ENCODE measurements at regions not wholly inside any gene's neighbourhood (a gene's known extent, or its start where the extent isn't known, plus 50 kb on each side); places are given as distances from the start of the nearest gene placed in this dataset.
"Not testable (repeated sequence)": the region's sequence is repeated elsewhere in the genome, so short reads cannot be mapped to it uniquely, and the experiment has no call there.

DNA sequence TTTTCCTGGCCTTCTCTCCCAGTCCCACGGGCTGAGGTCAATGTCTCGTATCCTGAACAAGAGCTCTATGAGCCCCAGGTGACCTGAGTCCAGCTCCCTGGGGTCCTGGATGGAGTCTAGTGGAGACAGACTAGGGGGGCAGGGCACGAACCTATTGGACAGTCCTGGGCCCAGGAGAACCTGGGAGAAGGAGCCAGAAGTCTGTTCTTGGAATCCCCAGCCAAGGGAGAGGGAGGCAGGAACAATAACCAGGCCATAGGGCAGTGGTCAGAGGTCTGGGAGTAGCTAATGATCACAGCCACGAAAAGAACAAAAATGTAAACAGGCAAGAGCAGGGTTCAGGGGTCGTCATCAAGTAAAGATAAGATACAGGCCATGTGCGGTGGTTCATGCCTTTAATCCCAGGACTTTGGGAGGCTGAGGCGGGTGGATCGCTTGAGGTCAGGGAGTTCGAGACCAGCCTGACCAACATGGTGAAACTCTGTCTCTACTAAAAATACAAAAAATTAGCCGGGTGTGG, 60.8 kb downstream of the COPRS start:
- peaks cover 6% of the 10 kb centered on the region for H3K4me1 ChIP-seq (ENCODE audit: control insufficient read depth, insufficient read depth, low read length)
- peaks cover 9% of the 10 kb centered on the region for H3K27me3 ChIP-seq (replicated peaks; ENCODE audit: control insufficient read depth, insufficient read depth, low read length)
- no peak for DNase-seq (ENCODE audit: low read depth)
- no peaks in the 10 kb centered on the region for H3K36me3 ChIP-seq (ENCODE audit: control insufficient read depth, insufficient read depth, low read length, severe bottlenecking)
- no peaks in the 10 kb centered on the region for H3K9me3 ChIP-seq (ENCODE audit: control insufficient read depth, low read length)
- no peak overlapping the region for H3K9ac ChIP-seq (ENCODE audit: low read length)
- H3K4me3 ChIP-seq (ENCODE audit: low read length) = peak overlapping the region; percentile 16

- not testable (repeated sequence) for H3K9ac ChIP-seq (ENCODE audit: low read length); H3K9me3 ChIP-seq (ENCODE audit: control insufficient read depth, low read length)
- H3K27me3 ChIP-seq (replicated peaks; ENCODE audit: control insufficient read depth, insufficient read depth, low read length) = peaks cover 11% of the 10 kb centered on the region
Observed at GRCh38 chr17:31795941-31796340, 63.1 kb downstream of the COPRS start.

GRCh38 chr17:31794111-31794510, 64.9 kb downstream of the COPRS start:
- no peaks in the 10 kb centered on the region for H3K9me3 ChIP-seq (ENCODE audit: control insufficient read depth, low read length)
- H3K9ac ChIP-seq (ENCODE audit: low read length) = no peak overlapping the region
- peaks cover 11% of the 10 kb centered on the region for H3K27me3 ChIP-seq (replicated peaks; ENCODE audit: control insufficient read depth, insufficient read depth, low read length)
- no peaks in the 10 kb centered on the region for H3K36me3 ChIP-seq (ENCODE audit: control insufficient read depth, insufficient read depth, low read length, severe bottlenecking)
- no peak for DNase-seq (ENCODE audit: low read depth)
- peaks cover 6% of the 10 kb centered on the region for H3K4me1 ChIP-seq (ENCODE audit: control insufficient read depth, insufficient read depth, low read length)
- H3K4me3 ChIP-seq (ENCODE audit: low read length) = no peak overlapping the region

More at GRCh38 chr17:31795941-31796340, 63.1 kb downstream of the COPRS start:
- H3K36me3 ChIP-seq (ENCODE audit: control insufficient read depth, insufficient read depth, low read length, severe bottlenecking); H3K4me1 ChIP-seq (ENCODE audit: control insufficient read depth, insufficient read depth, low read length); DNase-seq (ENCODE audit: low read depth); H3K4me3 ChIP-seq (ENCODE audit: low read length): not testable (repeated sequence)

DNA sequence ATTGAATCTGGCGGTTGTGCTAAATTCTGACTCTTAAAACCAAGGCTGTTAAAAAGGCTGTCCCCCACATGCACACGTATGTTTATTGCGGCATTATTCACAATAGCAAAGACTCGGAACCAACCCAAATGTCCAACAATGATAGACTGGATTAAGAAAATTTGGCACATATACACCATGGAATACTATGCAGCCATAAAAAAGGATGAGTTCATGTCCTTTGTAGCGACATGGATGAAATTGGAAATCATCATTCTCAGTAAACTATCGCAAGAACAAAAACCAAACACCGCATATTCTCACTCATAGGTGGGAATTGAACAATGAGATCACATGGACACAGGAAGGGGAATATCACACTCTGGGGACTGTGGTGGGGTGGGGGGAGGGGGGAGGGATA, 65.4 kb downstream of the COPRS start:
- DNase-seq (ENCODE audit: low read depth); H3K4me1 ChIP-seq (ENCODE audit: control insufficient read depth, insufficient read depth, low read length); H3K4me3 ChIP-seq (ENCODE audit: low read length): not testable (repeated sequence)

GRCh38 chr17:31792007-31792585, 66.9 kb downstream of the COPRS start:
- Histone ChIP-seq H3K4me1 (ENCODE audit: control insufficient read depth, insufficient read depth, low read length) (peaks cover 6% of the 10 kb centered on the region), H3K9me3 (ENCODE audit: control insufficient read depth, low read length) (no peaks in the 10 kb centered on the region), H3K27me3 (replicated peaks; ENCODE audit: control insufficient read depth, insufficient read depth, low read length) (peaks cover 11% of the 10 kb centered on the region), H3K9ac (ENCODE audit: low read length) (no peak overlapping the region), H3K4me3 (ENCODE audit: low read length) (no peak overlapping the region), H3K36me3 (ENCODE audit: control insufficient read depth, insufficient read depth, low read length, severe bottlenecking) (no peaks in the 10 kb centered on the region)
- DNase-seq (ENCODE audit: low read depth) = no peak

More for the DNA sequence above, 65.4 kb downstream of the COPRS start:
- H3K9ac ChIP-seq (ENCODE audit: low read length); H3K36me3 ChIP-seq (ENCODE audit: control insufficient read depth, insufficient read depth, low read length, severe bottlenecking); H3K9me3 ChIP-seq (ENCODE audit: control insufficient read depth, low read length): not testable (repeated sequence)
- H3K27me3 ChIP-seq (replicated peaks; ENCODE audit: control insufficient read depth, insufficient read depth, low read length) = peaks cover 11% of the 10 kb centered on the region

GRCh38 chr17:31789707-31790505, 69.1 kb downstream of the COPRS start:
- Histone ChIP-seq H3K4me1 (ENCODE audit: control insufficient read depth, insufficient read depth, low read length) (peaks cover 6% of the 10 kb centered on the region), H3K4me3 (ENCODE audit: low read length) (no peak overlapping the region), H3K36me3 (ENCODE audit: control insufficient read depth, insufficient read depth, low read length, severe bottlenecking) (no peaks in the 10 kb centered on the region), H3K27me3 (replicated peaks; ENCODE audit: control insufficient read depth, insufficient read depth, low read length) (peaks cover 11% of the 10 kb centered on the region), H3K9me3 (ENCODE audit: control insufficient read depth, low read length) (no peaks in the 10 kb centered on the region), H3K9ac (ENCODE audit: low read length) (no peak overlapping the region)
- no peak for DNase-seq (ENCODE audit: low read depth)

DNA sequence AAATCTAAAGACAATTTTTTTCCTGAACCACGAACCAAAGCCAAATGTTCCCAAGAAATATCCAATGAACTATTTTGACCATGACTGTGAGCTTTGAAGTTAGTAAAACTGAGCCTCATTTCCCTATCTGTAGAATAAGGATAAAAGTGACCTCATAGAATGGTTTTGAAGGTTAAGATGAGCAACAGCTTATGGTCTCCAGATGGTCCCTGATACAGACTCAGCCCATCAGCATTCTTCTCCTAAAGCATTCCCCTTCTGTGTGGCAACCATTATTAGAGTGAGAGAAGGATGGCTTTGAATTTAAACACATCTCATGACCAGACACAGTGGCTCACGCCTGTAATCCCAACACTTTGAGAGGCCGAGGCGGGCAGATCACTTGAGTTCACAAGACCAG, 70.1 kb downstream of the COPRS start:
- Histone ChIP-seq H3K9me3 (ENCODE audit: control insufficient read depth, low read length) (no peaks in the 10 kb centered on the region), H3K27me3 (replicated peaks; ENCODE audit: control insufficient read depth, insufficient read depth, low read length) (peaks cover 11% of the 10 kb centered on the region), H3K4me3 (ENCODE audit: low read length) (no peak overlapping the region), H3K9ac (ENCODE audit: low read length) (no peak overlapping the region), H3K4me1 (ENCODE audit: control insufficient read depth, insufficient read depth, low read length) (peaks cover 6% of the 10 kb centered on the region), H3K36me3 (ENCODE audit: control insufficient read depth, insufficient read depth, low read length, severe bottlenecking) (no peaks in the 10 kb centered on the region)
- DNase-seq (ENCODE audit: low read depth) = peak; percentile 4

- H3K4me3 ChIP-seq (ENCODE audit: low read length) = no peak overlapping the region
- peaks cover 6% of the 10 kb centered on the region for H3K4me1 ChIP-seq (ENCODE audit: control insufficient read depth, insufficient read depth, low read length)
- no peak for DNase-seq (ENCODE audit: low read depth)
- H3K9me3 ChIP-seq (ENCODE audit: control insufficient read depth, low read length) = no peaks in the 10 kb centered on the region
- no peaks in the 10 kb centered on the region for H3K36me3 ChIP-seq (ENCODE audit: control insufficient read depth, insufficient read depth, low read length, severe bottlenecking)
- peaks cover 11% of the 10 kb centered on the region for H3K27me3 ChIP-seq (replicated peaks; ENCODE audit: control insufficient read depth, insufficient read depth, low read length)
- H3K9ac ChIP-seq (ENCODE audit: low read length) = no peak overlapping the region
Observed at GRCh38 chr17:31788571-31788946, 70.5 kb downstream of the COPRS start.

DNA sequence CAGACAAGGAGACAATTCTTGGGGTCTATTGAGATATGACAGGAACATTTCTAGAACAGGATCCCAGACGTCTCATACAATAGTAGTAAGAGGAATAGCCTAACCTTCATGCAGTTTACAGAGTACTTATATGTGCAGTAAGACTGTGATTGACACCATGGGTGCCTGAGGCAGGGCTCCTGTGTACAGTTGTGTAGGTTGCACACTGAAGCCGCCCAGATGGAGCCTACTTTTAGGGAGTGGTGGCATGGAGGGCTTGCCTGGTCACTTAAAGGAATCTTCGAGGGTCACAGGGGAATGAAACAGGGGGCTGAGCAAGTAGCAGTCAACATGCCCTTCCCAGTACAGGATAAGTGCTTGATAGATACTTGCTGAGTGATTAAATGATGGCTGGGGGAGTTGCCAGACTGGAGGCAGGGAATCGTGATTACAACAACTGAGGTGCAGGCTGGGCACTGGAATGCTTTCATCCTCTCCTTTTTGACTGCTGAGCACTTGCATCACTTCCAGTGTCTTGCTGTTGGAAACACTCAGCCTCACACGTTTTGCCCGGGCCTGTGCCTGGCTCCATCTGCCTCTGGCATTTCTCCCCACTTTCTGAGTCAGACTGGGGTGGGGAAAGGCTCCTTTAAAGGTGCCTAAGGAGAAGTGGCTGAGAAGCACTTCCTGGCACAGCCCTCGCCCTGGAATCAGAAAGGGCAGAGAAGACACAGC, 71.0 kb downstream of the COPRS start:
- Histone ChIP-seq H3K4me1 (ENCODE audit: control insufficient read depth, insufficient read depth, low read length) (peaks cover 6% of the 10 kb centered on the region), H3K36me3 (ENCODE audit: control insufficient read depth, insufficient read depth, low read length, severe bottlenecking) (no peaks in the 10 kb centered on the region), H3K4me3 (ENCODE audit: low read length) (no peak overlapping the region), H3K27me3 (replicated peaks; ENCODE audit: control insufficient read depth, insufficient read depth, low read length) (peaks cover 8% of the 10 kb centered on the region), H3K9ac (ENCODE audit: low read length) (no peak overlapping the region), H3K9me3 (ENCODE audit: control insufficient read depth, low read length) (no peaks in the 10 kb centered on the region)
- DNase-seq (ENCODE audit: low read depth) = peak; percentile 83

- Histone ChIP-seq H3K9ac (ENCODE audit: low read length) (no peak overlapping the region), H3K9me3 (ENCODE audit: control insufficient read depth, low read length) (no peaks in the 10 kb centered on the region), H3K4me3 (ENCODE audit: low read length) (no peak overlapping the region), H3K36me3 (ENCODE audit: control insufficient read depth, insufficient read depth, low read length, severe bottlenecking) (no peaks in the 10 kb centered on the region), H3K4me1 (ENCODE audit: control insufficient read depth, insufficient read depth, low read length) (peaks cover 6% of the 10 kb centered on the region), H3K27me3 (replicated peaks; ENCODE audit: control insufficient read depth, insufficient read depth, low read length) (peaks cover 4% of the 10 kb centered on the region)
- DNase-seq (ENCODE audit: low read depth) = no peak
Observed at GRCh38 chr17:31786796-31787481, 72.1 kb downstream of the COPRS start.

DNA sequence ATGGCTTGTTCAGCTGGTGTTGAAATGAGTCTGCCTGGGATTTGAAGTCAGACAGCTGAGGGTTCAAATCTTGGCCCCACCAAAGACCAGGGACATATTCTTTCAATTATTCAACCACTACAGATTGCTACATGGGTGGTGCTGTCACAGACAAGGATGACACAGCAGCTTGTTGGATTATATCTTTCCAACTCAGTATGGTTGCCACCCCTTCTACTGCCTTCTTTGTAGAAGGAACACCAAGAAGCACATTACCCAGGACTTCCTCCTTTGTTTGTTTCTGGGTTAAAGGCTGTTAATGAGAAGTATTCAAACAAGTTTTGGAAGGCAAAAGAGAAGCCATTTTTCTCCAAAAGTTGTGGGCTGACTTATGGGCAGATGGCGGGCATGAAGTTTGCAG, 78.6 kb downstream of the COPRS start:
- Histone ChIP-seq H3K4me1 (ENCODE audit: control insufficient read depth, insufficient read depth, low read length) (no peaks in the 10 kb centered on the region), H3K9me3 (ENCODE audit: control insufficient read depth, low read length) (peaks cover 6% of the 10 kb centered on the region), H3K27me3 (replicated peaks; ENCODE audit: control insufficient read depth, insufficient read depth, low read length) (no peaks in the 10 kb centered on the region), H3K4me3 (ENCODE audit: low read length) (no peak overlapping the region), H3K9ac (ENCODE audit: low read length) (no peak overlapping the region), H3K36me3 (ENCODE audit: control insufficient read depth, insufficient read depth, low read length, severe bottlenecking) (no peaks in the 10 kb centered on the region)
- DNase-seq (ENCODE audit: low read depth) = no peak

Measured in adipocyte (in vitro differentiated cells).